ENCODE measurements at regions not wholly inside any gene's neighbourhood (a gene's known extent, or its start where the extent isn't known, plus 50 kb on each side); places are given as distances from the start of the nearest gene placed in this dataset.

- TF ChIP-seq EZH2phosphoT487 (IDR thresholded peaks at IDR 0.05; ENCODE audit: low read length): no peak
- TF ChIP-seq CTCF (IDR thresholded peaks at IDR 0.05; ENCODE audit: low read length): no peak
- no peak for TF ChIP-seq EZH2 (optimal IDR thresholded peaks at IDR 0.05; ENCODE audit: low read depth, low read length)
These were observed 397.6 kb upstream of the HS6ST1 start for GRCh38 chr2:128716299-128716721.
